Fibroblast of mammary gland (primary cell): ENCODE measurements at regions not wholly inside any gene's neighbourhood (a gene's known extent, or its start where the extent isn't known, plus 50 kb on each side); places are given as distances from the start of the nearest gene placed in this dataset.
A peak's percentile ranks its signal among the peaks of the same experiment; 100 is the strongest.

Experiments
- DNase-seq: peaks from one replicate; pipeline ENCODE4 v3.0.0-alpha.2; 2010; ENCODE audit warnings: low read depth
- H3K4me3 ChIP-seq: 2 replicates; pipeline ENCODE4 v1.5.1; 2011; ENCODE audit warnings: low read depth, mild to moderate bottlenecking, low read length, moderate library complexity; ENCODE audit not compliant: control insufficient read depth
- CTCF ChIP-seq: conservative IDR thresholded peaks from 2 replicates; pipeline ENCODE4 v1.5.1; 2011; ENCODE audit warnings: low read depth, low read length, inconsistent platforms; ENCODE audit not compliant: control insufficient read depth, insufficient read depth

DNA sequence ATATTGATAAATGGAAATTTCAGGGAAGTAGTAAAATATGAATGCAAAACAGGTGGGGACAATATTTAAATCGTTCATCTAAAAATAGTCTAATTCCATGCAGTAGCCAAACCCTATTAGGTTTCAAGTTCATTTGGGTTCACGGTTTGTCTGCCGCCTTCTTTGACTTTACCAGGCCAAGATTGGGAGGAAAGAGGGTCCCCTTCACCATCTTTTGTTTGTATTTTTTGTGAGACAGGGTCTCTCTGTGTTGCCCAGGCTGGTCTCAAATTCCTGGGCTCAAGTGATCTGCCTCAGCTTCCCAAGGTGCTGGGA lies 98.5 kb upstream of the ATL2 start:
- TF ChIP-seq CTCF, result no peak
- H3K4me3 ChIP-seq, result no peak overlapping the region
- no peak for DNase-seq

GRCh38 chr2:38474715-38475566 lies 97.9 kb upstream of the ATL2 start:
- no peak for TF ChIP-seq CTCF

GRCh38 chr2:38474021-38474456 lies 97.0 kb upstream of the ATL2 start:
- peak; percentile 17 for DNase-seq
- TF ChIP-seq CTCF, result no peak
- no peak overlapping the region for H3K4me3 ChIP-seq

More at GRCh38 chr2:38474715-38475566, 97.9 kb upstream of the ATL2 start:
- DNase-seq, result no peak
- no peak overlapping the region for H3K4me3 ChIP-seq

- TF ChIP-seq CTCF, result no peak
- H3K4me3 ChIP-seq, result no peak overlapping the region
Measured at GRCh38 chr2:38473333-38474005, 96.4 kb upstream of the ATL2 start.

GRCh38 chr2:38470115-38470514 lies 93.0 kb upstream of the ATL2 start:
- H3K4me3 ChIP-seq, result no peak overlapping the region
- no peak for TF ChIP-seq CTCF
- no peak for DNase-seq

More at GRCh38 chr2:38473333-38474005, 96.4 kb upstream of the ATL2 start:
- no peak for DNase-seq

DNA sequence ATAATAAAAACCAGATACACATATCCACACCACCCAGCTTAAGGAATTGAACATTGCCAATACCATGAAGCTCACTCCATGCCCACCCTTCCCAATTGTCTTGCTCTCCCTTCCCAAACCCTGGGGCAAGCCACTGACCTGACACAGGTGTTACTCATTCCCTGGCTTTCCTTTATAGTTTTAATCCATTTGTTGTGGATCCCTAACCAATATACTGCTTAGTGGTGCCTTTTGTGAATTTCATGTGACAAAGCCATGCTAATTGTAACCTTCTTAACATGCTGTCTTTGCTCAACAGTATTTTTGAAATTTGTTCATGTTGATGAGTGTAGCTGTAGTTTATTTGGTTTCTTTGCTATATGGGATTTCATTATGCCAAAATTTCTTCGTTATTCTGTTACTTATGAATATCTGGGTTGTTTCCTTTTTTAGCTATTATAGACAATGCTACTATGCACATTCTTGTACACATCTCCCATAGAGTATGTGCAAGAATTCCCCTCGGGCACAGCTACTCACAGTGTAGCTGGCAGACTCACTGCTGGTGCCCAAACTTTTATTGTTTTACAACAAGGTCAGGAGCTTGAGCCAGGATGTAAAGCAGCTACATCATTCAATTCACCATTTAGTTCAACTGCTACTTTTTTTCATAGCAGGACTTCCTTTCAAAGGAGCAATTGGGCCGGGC lies 90.8 kb upstream of the ATL2 start:
- TF ChIP-seq CTCF, result no peak
- H3K4me3 ChIP-seq, result no peak overlapping the region
- DNase-seq, result no peak
